GM23338 (cell line): ENCODE measurements at regions not wholly inside any gene's neighbourhood (a gene's known extent, or its start where the extent isn't known, plus 50 kb on each side); places are given as distances from the start of the nearest gene placed in this dataset.

Experiments used
- CREB1 ChIP-seq: fragments of 250-450 bp; sonication (Bioruptor Pico); IDR thresholded peaks from 2 replicates; pipeline ENCODE4 v1.5.0; 2020; ENCODE audit warnings: low read depth, mild to moderate bottlenecking, moderate library complexity
- CTCF ChIP-seq, 2 experiments: fragments of 200-600 bp in 1 of 2; sonication (generic) in 1 of 2; conservative IDR thresholded peaks; 2 replicates each; pipeline versions ENCODE4 v1.5.1 to v1.6.1; 2016 to 2017; ENCODE audit warnings: antibody characterized with exemption in 2 of 2, low read depth in 2 of 2, mild to moderate bottlenecking in 2 of 2, moderate library complexity in 1 of 2
- ETS1 ChIP-seq: IDR thresholded peaks from 2 replicates; pipeline ENCODE4 v1.6.1; 2016; ENCODE audit warnings: antibody characterized with exemption
- JUNB ChIP-seq: IDR thresholded peaks from one replicate; pipeline ENCODE4 v1.6.1; 2016; ENCODE audit warnings: antibody characterized with exemption; ENCODE audit not compliant: unreplicated experiment
- NANOG ChIP-seq: IDR thresholded peaks from 2 replicates; pipeline ENCODE4 v1.6.1; 2016; ENCODE audit warnings: antibody characterized with exemption, borderline replicate concordance
- POLR2AphosphoS5 ChIP-seq: IDR thresholded peaks from 2 replicates; pipeline ENCODE4 v1.6.1; 2016; ENCODE audit warnings: antibody characterized with exemption, low read depth
- ZNF331 ChIP-seq: fragments of 250-450 bp; sonication (Bioruptor Pico); IDR thresholded peaks from 2 replicates; pipeline ENCODE4 v1.5.0; 2020; ENCODE audit warnings: low read depth, mild to moderate bottlenecking, moderate library complexity
- ZNF462 ChIP-seq: fragments of 250-450 bp; sonication (Bioruptor Pico); IDR thresholded peaks from 2 replicates; pipeline ENCODE4 v1.5.0; 2020; ENCODE audit warnings: mild to moderate bottlenecking, moderate library complexity

- TF ChIP-seq ZNF462 (no peak), ETS1 (no peak), ZNF331 (CRISPR knock-in tag) (no peak), POLR2AphosphoS5 (no peak), NANOG (no peak), CREB1 (no peak), CTCF (conservative IDR thresholded peaks at IDR 0.05; ENCODE audit: low read depth in 2 of 2) (no peak), JUNB (no peak)
Measured at GRCh38 chr5:159619826-159620225, 289.5 kb upstream of the IL12B start (continued).
